ENCODE measurements at regions not wholly inside any gene's neighbourhood (a gene's known extent, or its start where the extent isn't known, plus 50 kb on each side); places are given as distances from the start of the nearest gene placed in this dataset.

- Mint-ChIP-seq H3K27ac (peak overlapping the region; percentile 76), H3K27me3 (ENCODE audit: low read depth) (no peaks in the 10 kb centered on the region), H3K9me3 (no peaks in the 10 kb centered on the region), H3K36me3 (no peaks in the 10 kb centered on the region), H3K4me3 (peak overlapping the region; percentile 57), H3K4me1 (peaks cover 72% of the 10 kb centered on the region)
- CTCF ChIA-PET: interaction anchor here (0.6 to 4.4 kb wide), 20 partner anchors 11 to 857 kb away, joined by 3 to 37 read pairs (median 4); partner anchors contain the start of genes CLYBL and ZIC2
- TF ChIP-seq STAT6 (CRISPR knock-in tag; conservative IDR thresholded peaks at IDR 0.05; ENCODE audit: low read depth): no peak
- TF ChIP-seq PRDM15 (CRISPR knock-in tag; IDR thresholded peaks at IDR 0.05): peak; percentile 40
- TF ChIP-seq RORB (CRISPR knock-in tag; IDR thresholded peaks at IDR 0.05): no peak
- TF ChIP-seq HMGXB4 (CRISPR knock-in tag; IDR thresholded peaks at IDR 0.05): 0 out of 2 replicates have a peak, but pooled peaks have one; percentile 52
- TF ChIP-seq MLX (CRISPR knock-in tag; IDR thresholded peaks at IDR 0.05): no peak
- POLR2A ChIA-PET: interaction anchor here (0.6 to 3.0 kb wide), 11 partner anchors 11 to 842 kb away, joined by 3 to 9 read pairs (median 4); no protein-coding TSS in a partner anchor
- DNase-seq (ENCODE audit: low spot score) (peak; percentile 63), ATAC-seq (peak; percentile 17)
Measured at GRCh38 chr13:99657848-99658260, 156.6 kb downstream of the TM9SF2 start.

GRCh38 chr13:99656844-99657381, 155.6 kb downstream of the TM9SF2 start:
- Mint-ChIP-seq H3K36me3 (no peaks in the 10 kb centered on the region), H3K4me3 (peak overlapping the region; percentile 57; the same call in 1 of the 2 replicates), H3K27me3 (ENCODE audit: low read depth) (no peaks in the 10 kb centered on the region), H3K9me3 (no peaks in the 10 kb centered on the region), H3K27ac (peak overlapping the region; percentile 84), H3K4me1 (peaks cover 63% of the 10 kb centered on the region)
- DNase-seq (ENCODE audit: low spot score): no peak
- POLR2A ChIA-PET: interaction anchor here (0.7 to 3.0 kb wide), 5 partner anchors 29 to 432 kb away, joined by 3 to 9 read pairs (median 5); partner anchors contain the start of genes PCCA and ZIC2
- no peak for ATAC-seq
- peak; percentile 33; the same call in 1 of the 2 replicates for TF ChIP-seq MAX (CRISPR knock-in tag; IDR thresholded peaks at IDR 0.05)
- TF ChIP-seq FOXP4 (CRISPR knock-in tag; IDR thresholded peaks at IDR 0.05): no peak
- CTCF ChIA-PET: interaction anchor here (0.6 to 4.4 kb wide), 53 partner anchors 9 to 974 kb away, joined by 3 to 48 read pairs (median 4); partner anchors contain the start of genes CLYBL, PCCA and ZIC2
